ENCODE measurements at regions not wholly inside any gene's neighbourhood (a gene's known extent, or its start where the extent isn't known, plus 50 kb on each side); places are given as distances from the start of the nearest gene placed in this dataset.

GRCh38 chr22:22787786-22788459 is 99.7 kb upstream of the IGLL5 start:
- Mint-ChIP-seq H3K27ac (ENCODE audit: unreplicated experiment) (no peak overlapping the region), H3K4me3 (ENCODE audit: unreplicated experiment) (no peak overlapping the region), H3K4me1 (ENCODE audit: low read depth, unreplicated experiment) (peaks cover 12% of the 10 kb centered on the region), H3K9me3 (ENCODE audit: unreplicated experiment) (no peaks in the 10 kb centered on the region), H3K27me3 (ENCODE audit: insufficient read depth, unreplicated experiment) (no peaks in the 10 kb centered on the region), H3K36me3 (ENCODE audit: insufficient read depth, unreplicated experiment) (no peaks in the 10 kb centered on the region)
- POLR2A ChIA-PET, result no interaction called here
- peak in 1 of 2 experiments; percentile 64 for DNase-seq
- TF ChIP-seq, protein P1, sequence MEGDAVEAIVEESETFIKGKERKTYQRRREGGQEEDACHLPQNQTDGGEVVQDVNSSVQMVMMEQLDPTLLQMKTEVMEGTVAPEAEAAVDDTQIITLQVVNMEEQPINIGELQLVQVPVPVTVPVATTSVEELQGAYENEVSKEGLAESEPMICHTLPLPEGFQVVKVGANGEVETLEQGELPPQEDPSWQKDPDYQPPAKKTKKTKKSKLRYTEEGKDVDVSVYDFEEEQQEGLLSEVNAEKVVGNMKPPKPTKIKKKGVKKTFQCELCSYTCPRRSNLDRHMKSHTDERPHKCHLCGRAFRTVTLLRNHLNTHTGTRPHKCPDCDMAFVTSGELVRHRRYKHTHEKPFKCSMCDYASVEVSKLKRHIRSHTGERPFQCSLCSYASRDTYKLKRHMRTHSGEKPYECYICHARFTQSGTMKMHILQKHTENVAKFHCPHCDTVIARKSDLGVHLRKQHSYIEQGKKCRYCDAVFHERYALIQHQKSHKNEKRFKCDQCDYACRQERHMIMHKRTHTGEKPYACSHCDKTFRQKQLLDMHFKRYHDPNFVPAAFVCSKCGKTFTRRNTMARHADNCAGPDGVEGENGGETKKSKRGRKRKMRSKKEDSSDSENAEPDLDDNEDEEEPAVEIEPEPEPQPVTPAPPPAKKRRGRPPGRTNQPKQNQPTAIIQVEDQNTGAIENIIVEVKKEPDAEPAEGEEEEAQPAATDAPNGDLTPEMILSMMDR (IDR thresholded peaks at IDR 0.05; ENCODE audit: insufficient read depth in 1 of 2, low read depth in 1 of 2, low read length in 1 of 2, severe bottlenecking in 1 of 2, unreplicated experiment in 1 of 2), result peak; percentile 64 to 84
- CTCF ChIA-PET, result interaction anchor here (0.6 to 5.1 kb wide), 13 partner anchors 12 to 369 kb away, joined by 3 to 40 read pairs (median 5); no protein-coding TSS in a partner anchor
- H3K36me3 ChIP-seq (ENCODE audit: control insufficient read depth, insufficient read depth, low read length), result no peaks in the 10 kb centered on the region
- no TSS peak for BruUV-seq (replicated peaks)
- no peaks in the 10 kb centered on the region for H3K9me3 ChIP-seq
- peaks cover 51% of the 10 kb centered on the region for H3K4me1 ChIP-seq
- no peaks in the 10 kb centered on the region for H3K27me3 ChIP-seq (replicated peaks; ENCODE audit: control insufficient read depth, insufficient read depth, low read length)
- H3K4me3 ChIP-seq (ENCODE audit: low read depth, low read length), result no peak overlapping the region
- intact Hi-C loops (cut with micrococcal nuclease; ENCODE audit: unreplicated experiment), result loop anchor here (5.0 kb wide), 1 partner anchor 89 kb away; no protein-coding TSS in a partner anchor

DNA sequence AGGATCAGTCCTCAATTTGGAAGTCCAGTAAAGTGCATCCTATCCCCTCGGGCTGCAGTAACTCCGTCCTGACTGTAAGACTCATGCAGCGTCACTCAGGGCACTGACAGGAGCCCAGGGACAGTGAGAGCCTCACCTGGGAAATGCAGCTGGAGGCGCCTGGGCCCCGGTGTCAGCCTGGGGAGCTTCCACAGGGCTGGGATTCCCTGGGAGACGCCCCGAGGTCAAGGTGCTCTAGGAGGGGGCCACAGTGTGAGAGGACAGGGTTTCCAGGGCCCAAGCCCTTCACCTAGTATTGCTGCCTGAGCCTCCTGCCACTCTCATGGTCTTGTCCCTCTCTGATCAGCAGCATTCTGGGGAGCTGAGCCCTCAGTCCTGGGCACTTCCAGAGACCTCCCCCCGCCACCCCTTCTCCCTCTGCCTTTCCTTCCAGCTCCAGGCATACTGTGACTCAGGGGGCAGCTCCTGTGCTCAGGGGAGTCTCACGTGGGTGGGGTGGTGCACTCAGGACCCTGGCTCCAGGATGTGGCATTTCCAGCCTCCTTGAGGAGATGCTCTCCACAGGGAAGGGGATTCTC is 99.1 kb upstream of the IGLL5 start:
- H3K9me3 Mint-ChIP-seq (ENCODE audit: unreplicated experiment), result no peaks in the 10 kb centered on the region
- Histone ChIP-seq H3K4me3 (ENCODE audit: low read depth, low read length) (no peak overlapping the region), H3K27me3 (replicated peaks; ENCODE audit: control insufficient read depth, insufficient read depth, low read length) (no peaks in the 10 kb centered on the region), H3K9me3 (no peaks in the 10 kb centered on the region), H3K4me1 (peaks cover 49% of the 10 kb centered on the region), H3K36me3 (ENCODE audit: control insufficient read depth, insufficient read depth, low read length) (no peaks in the 10 kb centered on the region)
- CTCF ChIA-PET, result interaction anchor here (0.6 to 5.1 kb wide), 7 partner anchors 11 to 244 kb away, joined by 3 to 40 read pairs (median 5); no protein-coding TSS in a partner anchor
- H3K4me1 Mint-ChIP-seq (ENCODE audit: low read depth, unreplicated experiment), result peaks cover 11% of the 10 kb centered on the region
- H3K27ac Mint-ChIP-seq (ENCODE audit: unreplicated experiment), result no peak overlapping the region
- BruUV-seq (replicated peaks), result no TSS peak
- TF ChIP-seq, protein P1 (IDR thresholded peaks at IDR 0.05; ENCODE audit: insufficient read depth in 1 of 2, low read depth in 1 of 2, low read length in 1 of 2, severe bottlenecking in 1 of 2, unreplicated experiment in 1 of 2), result no peak
- no peak for DNase-seq
- no peaks in the 10 kb centered on the region for H3K36me3 Mint-ChIP-seq (ENCODE audit: insufficient read depth, unreplicated experiment)
- POLR2A ChIA-PET, result no interaction called here
- no peak overlapping the region for H3K4me3 Mint-ChIP-seq (ENCODE audit: unreplicated experiment)
- intact Hi-C loops (cut with micrococcal nuclease; ENCODE audit: unreplicated experiment), result loop anchor here (5.0 kb wide), 1 partner anchor 89 kb away; no protein-coding TSS in a partner anchor
- H3K27me3 Mint-ChIP-seq (ENCODE audit: insufficient read depth, unreplicated experiment), result no peaks in the 10 kb centered on the region

- Mint-ChIP-seq H3K36me3 (ENCODE audit: insufficient read depth, unreplicated experiment) (no peaks in the 10 kb centered on the region), H3K4me1 (ENCODE audit: low read depth, unreplicated experiment) (peaks cover 3% of the 10 kb centered on the region), H3K4me3 (ENCODE audit: unreplicated experiment) (no peak overlapping the region), H3K27me3 (ENCODE audit: insufficient read depth, unreplicated experiment) (no peaks in the 10 kb centered on the region), H3K9me3 (ENCODE audit: unreplicated experiment) (no peaks in the 10 kb centered on the region), H3K27ac (ENCODE audit: unreplicated experiment) (no peak overlapping the region)
- Histone ChIP-seq H3K27me3 (replicated peaks; ENCODE audit: control insufficient read depth, insufficient read depth, low read length) (no peaks in the 10 kb centered on the region), H3K4me3 (ENCODE audit: low read depth, low read length) (no peak overlapping the region), H3K9me3 (no peaks in the 10 kb centered on the region), H3K36me3 (ENCODE audit: control insufficient read depth, insufficient read depth, low read length) (no peaks in the 10 kb centered on the region), H3K4me1 (peaks cover 41% of the 10 kb centered on the region)
- CTCF ChIA-PET, result interaction anchor here (1.0 to 5.1 kb wide), 2 partner anchors 19 to 21 kb away, joined by 4 to 40 read pairs; no protein-coding TSS in a partner anchor
- POLR2A ChIA-PET, result no interaction called here
- TF ChIP-seq, protein P1 (IDR thresholded peaks at IDR 0.05; ENCODE audit: insufficient read depth in 1 of 2, low read depth in 1 of 2, low read length in 1 of 2, severe bottlenecking in 1 of 2, unreplicated experiment in 1 of 2), result no peak
- DNase-seq, result no peak
- no TSS peak for BruUV-seq (replicated peaks)
- intact Hi-C loops (cut with micrococcal nuclease; ENCODE audit: unreplicated experiment), result loop anchor here (5.0 kb wide), 1 partner anchor 88 kb away; no protein-coding TSS in a partner anchor
Observed at GRCh38 chr22:22789233-22789921, 98.2 kb upstream of the IGLL5 start.

Measured in Caco-2 (cell line).